GM21381 (cell line): ENCODE measurements at regions not wholly inside any gene's neighbourhood (a gene's known extent, or its start where the extent isn't known, plus 50 kb on each side); places are given as distances from the start of the nearest gene placed in this dataset.
"Not testable (repeated sequence)": the region's sequence is repeated elsewhere in the genome, so short reads cannot be mapped to it uniquely, and the experiment has no call there.

Experiments
- ATAC-seq: cut with Tn5 transposase; IDR thresholded peaks from one replicate; pipeline ENCODE4 v1.9.1; 2021; ENCODE audit warnings: mild to moderate bottlenecking, moderate library complexity; ENCODE audit not compliant: unreplicated experiment

- no peak for ATAC-seq
Measured at GRCh38 chr3:176005564-176005963, 1146.4 kb downstream of the NAALADL2 start.

- ATAC-seq, result no peak
Measured at GRCh38 chr3:175989161-175989560, 1130.0 kb downstream of the NAALADL2 start.

- no peak for ATAC-seq
Measured at GRCh38 chr3:175988401-175988800, 1129.3 kb downstream of the NAALADL2 start.

- no peak for ATAC-seq
Measured at GRCh38 chr3:175985781-175986180, 1126.6 kb downstream of the NAALADL2 start.

- no peak for ATAC-seq
Measured at GRCh38 chr3:175983379-175983778, 1124.2 kb downstream of the NAALADL2 start.

GRCh38 chr3:175980486-175981090 lies 1121.5 kb downstream of the NAALADL2 start:
- ATAC-seq, result no peak

- ATAC-seq, result no peak
Measured at GRCh38 chr3:175977968-175978752, 1119.0 kb downstream of the NAALADL2 start.

GRCh38 chr3:175969456-175969855 lies 1110.3 kb downstream of the NAALADL2 start:
- no peak for ATAC-seq

GRCh38 chr3:175965036-175965435 lies 1105.9 kb downstream of the NAALADL2 start:
- no peak for ATAC-seq

GRCh38 chr3:175957427-175957826 lies 1098.3 kb downstream of the NAALADL2 start:
- no peak for ATAC-seq

- no peak for ATAC-seq
Measured at GRCh38 chr3:175956964-175957363, 1097.8 kb downstream of the NAALADL2 start.

GRCh38 chr3:175951047-175951694 lies 1092.0 kb downstream of the NAALADL2 start:
- no peak for ATAC-seq

- ATAC-seq, result no peak
Measured at GRCh38 chr3:175948041-175948440, 1088.9 kb downstream of the NAALADL2 start.

GRCh38 chr3:175941352-175941751 lies 1082.2 kb downstream of the NAALADL2 start:
- no peak for ATAC-seq

- ATAC-seq, result no peak
Measured at GRCh38 chr3:175940881-175941280, 1081.7 kb downstream of the NAALADL2 start.

GRCh38 chr3:175940243-175940642 lies 1081.1 kb downstream of the NAALADL2 start:
- no peak for ATAC-seq

GRCh38 chr3:175937367-175937766 lies 1078.2 kb downstream of the NAALADL2 start:
- ATAC-seq, result not testable (repeated sequence)

GRCh38 chr3:175932586-175932985 lies 1073.5 kb downstream of the NAALADL2 start:
- ATAC-seq, result no peak

- ATAC-seq, result no peak
Measured at GRCh38 chr3:175919133-175919532, 1060.0 kb downstream of the NAALADL2 start.

- ATAC-seq, result no peak
Measured at GRCh38 chr3:175916191-175916934, 1057.2 kb downstream of the NAALADL2 start.

GRCh38 chr3:175914785-175915184 lies 1055.7 kb downstream of the NAALADL2 start:
- ATAC-seq, result no peak
